GM18499 (cell line): ENCODE measurements at regions not wholly inside any gene's neighbourhood (a gene's known extent, or its start where the extent isn't known, plus 50 kb on each side); places are given as distances from the start of the nearest gene placed in this dataset.
"Not testable (repeated sequence)": the region's sequence is repeated elsewhere in the genome, so short reads cannot be mapped to it uniquely, and the experiment has no call there.

Experiments used
- ATAC-seq: cut with Tn5 transposase; IDR thresholded peaks from one replicate; pipeline ENCODE4 v1.9.1; 2021; ENCODE audit warnings: moderate number of reproducible peaks; ENCODE audit not compliant: insufficient read depth, unreplicated experiment

GRCh38 chr1:149635290-149635899 lies 51.7 kb downstream of the PPIAL4C start:
- ATAC-seq: not testable (repeated sequence)

GRCh38 chr1:149636286-149637122 lies 52.9 kb downstream of the PPIAL4C start:
- peak; percentile 66 for ATAC-seq

- not testable (repeated sequence) for ATAC-seq
Measured at GRCh38 chr1:149638481-149638880, 54.8 kb downstream of the PPIAL4C start.

- not testable (repeated sequence) for ATAC-seq
Measured at GRCh38 chr1:149638901-149639658, 55.4 kb downstream of the PPIAL4C start.

- ATAC-seq: not testable (repeated sequence)
Measured at GRCh38 chr1:149641179-149641578, 57.5 kb downstream of the PPIAL4C start.

- ATAC-seq: not testable (repeated sequence)
Measured at GRCh38 chr1:149644818-149645217, 61.2 kb downstream of the PPIAL4C start.

GRCh38 chr1:149646360-149647017 lies 62.8 kb downstream of the PPIAL4C start:
- not testable (repeated sequence) for ATAC-seq

GRCh38 chr1:149647018-149647373 lies 63.3 kb downstream of the PPIAL4C start:
- ATAC-seq: not testable (repeated sequence)

GRCh38 chr1:149657750-149658149 lies 74.1 kb downstream of the PPIAL4C start:
- not testable (repeated sequence) for ATAC-seq

GRCh38 chr1:149658175-149658574 lies 74.5 kb downstream of the PPIAL4C start:
- ATAC-seq: not testable (repeated sequence)

GRCh38 chr1:149664624-149665023 lies 81.0 kb downstream of the PPIAL4C start:
- not testable (repeated sequence) for ATAC-seq

GRCh38 chr1:149665033-149665432 lies 81.4 kb downstream of the PPIAL4C start:
- ATAC-seq: not testable (repeated sequence)

- not testable (repeated sequence) for ATAC-seq
Measured at GRCh38 chr1:149665528-149665927, 81.9 kb downstream of the PPIAL4C start.

GRCh38 chr1:149673231-149673909 lies 89.7 kb downstream of the PPIAL4C start:
- not testable (repeated sequence) for ATAC-seq

- ATAC-seq: not testable (repeated sequence)
Measured at GRCh38 chr1:149674921-149675320, 91.3 kb downstream of the PPIAL4C start.

- ATAC-seq: not testable (repeated sequence)
Measured at GRCh38 chr1:149677359-149677758, 93.7 kb downstream of the PPIAL4C start.

- not testable (repeated sequence) for ATAC-seq
Measured at GRCh38 chr1:149686593-149687238, 95.8 kb upstream of the FCGR1A start.

- not testable (repeated sequence) for ATAC-seq
Measured at GRCh38 chr1:149691399-149691798, 91.1 kb upstream of the FCGR1A start.
